Endodermal cell (in vitro differentiated cells): ENCODE measurements at regions not wholly inside any gene's neighbourhood (a gene's known extent, or its start where the extent isn't known, plus 50 kb on each side); places are given as distances from the start of the nearest gene placed in this dataset.

Source experiments
- DNase-seq: peaks from one replicate; pipeline ENCODE4 v3.0.0-alpha.2; 2017
- H3K27ac ChIP-seq: 2 replicates; pipeline ENCODE4 v1.5.1; 2013; ENCODE audit warnings: mild to moderate bottlenecking, low read depth, low read length, moderate library complexity
- H3K27me3 ChIP-seq: 2 replicates; pipeline ENCODE4 v1.6.1; 2013; ENCODE audit warnings: mild to moderate bottlenecking, low read length, moderate library complexity; ENCODE audit not compliant: insufficient read depth, control insufficient read depth, poor library complexity, severe bottlenecking
- H3K36me3 ChIP-seq: 2 replicates; pipeline ENCODE4 v1.7.0; 2013; ENCODE audit warnings: mild to moderate bottlenecking, low read length, moderate library complexity; ENCODE audit not compliant: control insufficient read depth, insufficient read depth
- H3K4me1 ChIP-seq: one replicate; pipeline ENCODE4 v1.7.0; 2013; ENCODE audit warnings: low read length; ENCODE audit not compliant: control insufficient read depth, insufficient read depth
- H3K4me3 ChIP-seq: 2 replicates; pipeline ENCODE4 v1.5.1; 2013; ENCODE audit warnings: mild to moderate bottlenecking, low read length, moderate library complexity
- H3K9ac ChIP-seq: 2 replicates; pipeline ENCODE4 v1.6.1; 2013; ENCODE audit warnings: mild to moderate bottlenecking, low read length, moderate library complexity; ENCODE audit not compliant: poor library complexity, severe bottlenecking; ENCODE audit errors: extremely low read depth
- H3K9me3 ChIP-seq: 2 replicates; pipeline ENCODE4 v1.6.1; 2013; ENCODE audit warnings: mild to moderate bottlenecking, low read length, moderate library complexity; ENCODE audit not compliant: control insufficient read depth
- H3K27ac Mint-ChIP-seq: 2 replicates; pipeline ENCODE4 v1.8.0; 2020; ENCODE audit warnings: mixed read lengths
- H3K27me3 Mint-ChIP-seq: 2 replicates; pipeline ENCODE4 v1.8.0; 2021; ENCODE audit warnings: mild to moderate bottlenecking, mixed read lengths; ENCODE audit not compliant: insufficient read depth
- H3K36me3 Mint-ChIP-seq: 2 replicates; pipeline ENCODE4 v1.8.0; 2020; ENCODE audit warnings: low read depth, mixed read lengths
- H3K4me1 Mint-ChIP-seq: 2 replicates; pipeline ENCODE4 v1.8.0; 2020; ENCODE audit warnings: mixed read lengths
- H3K4me3 Mint-ChIP-seq: 2 replicates; pipeline ENCODE4 v1.8.0; 2020; ENCODE audit warnings: mild to moderate bottlenecking, moderate library complexity, mixed read lengths
- H3K9me3 Mint-ChIP-seq: 2 replicates; pipeline ENCODE4 v1.8.0; 2020; ENCODE audit warnings: mild to moderate bottlenecking, mixed read lengths
- WGBS, 2 experiments: methylation state at CpG; one replicate each; pipeline versions ENCODE4 v1.1.5 to v1.1.7; 2013; ENCODE audit warnings: missing lambda C conversion rate in 2 of 2, mixed read lengths in 1 of 2; ENCODE audit not compliant: insufficient coverage in 1 of 2, insufficient read length in 1 of 2; 5-methylcytosine and 5-hydroxymethylcytosine counted together
- TF ChIP-seq, protein P1 (sequence below): fragments of 200-600 bp; sonication (generic); conservative IDR thresholded peaks from 2 replicates; pipeline ENCODE4 v1.5.0; 2021; ENCODE audit warnings: antibody characterized with exemption, mild to moderate bottlenecking

DNA sequence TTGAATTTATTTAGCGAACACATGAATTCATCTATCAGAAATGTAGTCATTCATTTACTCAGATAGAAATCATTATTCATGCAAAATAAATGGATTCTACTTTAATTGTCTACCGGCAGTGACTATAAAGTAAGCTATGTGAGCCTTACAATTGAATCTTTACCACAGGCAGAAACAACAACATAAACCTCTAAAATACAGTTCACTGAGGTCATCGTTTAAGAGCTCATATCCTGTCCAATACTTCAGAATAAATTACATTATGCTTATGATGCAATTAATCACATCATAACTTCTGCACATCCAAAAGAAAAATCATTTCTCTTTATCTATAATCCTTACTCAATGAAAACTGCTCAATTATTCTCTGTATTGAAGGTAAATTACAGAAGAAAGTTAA, 244.7 kb downstream of the HNMT start:
- no peak overlapping the region for H3K9ac ChIP-seq
- H3K4me3 Mint-ChIP-seq = no peak overlapping the region

DNA sequence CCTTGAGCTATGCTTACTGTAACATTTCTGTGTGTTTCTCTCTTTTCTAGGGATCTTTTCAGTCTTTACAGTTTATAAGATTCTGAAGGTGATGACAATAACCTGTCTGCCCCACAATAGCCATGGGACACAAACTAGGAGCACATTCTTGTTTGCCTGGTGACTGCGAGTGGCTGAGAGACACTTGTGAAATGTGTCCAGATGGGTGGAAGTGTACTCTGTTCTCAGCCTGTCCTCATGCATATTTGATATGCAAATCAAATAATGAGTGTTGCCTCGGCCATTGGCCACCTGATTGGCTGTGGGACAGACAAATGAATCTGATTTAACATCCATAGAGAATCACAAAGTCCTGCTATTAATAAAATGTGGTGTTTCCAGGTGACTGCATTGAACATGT, 246.2 kb downstream of the HNMT start:
- TF ChIP-seq, protein P1, sequence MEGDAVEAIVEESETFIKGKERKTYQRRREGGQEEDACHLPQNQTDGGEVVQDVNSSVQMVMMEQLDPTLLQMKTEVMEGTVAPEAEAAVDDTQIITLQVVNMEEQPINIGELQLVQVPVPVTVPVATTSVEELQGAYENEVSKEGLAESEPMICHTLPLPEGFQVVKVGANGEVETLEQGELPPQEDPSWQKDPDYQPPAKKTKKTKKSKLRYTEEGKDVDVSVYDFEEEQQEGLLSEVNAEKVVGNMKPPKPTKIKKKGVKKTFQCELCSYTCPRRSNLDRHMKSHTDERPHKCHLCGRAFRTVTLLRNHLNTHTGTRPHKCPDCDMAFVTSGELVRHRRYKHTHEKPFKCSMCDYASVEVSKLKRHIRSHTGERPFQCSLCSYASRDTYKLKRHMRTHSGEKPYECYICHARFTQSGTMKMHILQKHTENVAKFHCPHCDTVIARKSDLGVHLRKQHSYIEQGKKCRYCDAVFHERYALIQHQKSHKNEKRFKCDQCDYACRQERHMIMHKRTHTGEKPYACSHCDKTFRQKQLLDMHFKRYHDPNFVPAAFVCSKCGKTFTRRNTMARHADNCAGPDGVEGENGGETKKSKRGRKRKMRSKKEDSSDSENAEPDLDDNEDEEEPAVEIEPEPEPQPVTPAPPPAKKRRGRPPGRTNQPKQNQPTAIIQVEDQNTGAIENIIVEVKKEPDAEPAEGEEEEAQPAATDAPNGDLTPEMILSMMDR = no peak
- H3K4me1 Mint-ChIP-seq = no peaks in the 10 kb centered on the region
- no peak for DNase-seq
- H3K27me3 Mint-ChIP-seq = no peaks in the 10 kb centered on the region
- Histone ChIP-seq H3K9ac (no peak overlapping the region), H3K27me3 (no peaks in the 10 kb centered on the region), H3K9me3 (no peaks in the 10 kb centered on the region), H3K27ac (no peak overlapping the region), H3K4me3 (no peak overlapping the region), H3K36me3 (no peaks in the 10 kb centered on the region), H3K4me1 (no peaks in the 10 kb centered on the region)
- H3K27ac Mint-ChIP-seq = no peak overlapping the region
- H3K4me3 Mint-ChIP-seq = no peak overlapping the region
- no peaks in the 10 kb centered on the region for H3K9me3 Mint-ChIP-seq
- H3K36me3 Mint-ChIP-seq = no peaks in the 10 kb centered on the region
- WGBS, 2 experiments = 83% methylated on average over 2 of the region's 2 CpGs; no CpG with 5 or more reads in 1 of the 2 experiments

More for the DNA sequence above, 244.7 kb downstream of the HNMT start:
- H3K9me3 ChIP-seq = no peaks in the 10 kb centered on the region
- WGBS, 2 experiments = 87 to 88% methylated on average over 1 to 3 of the region's 3 CpGs
- no peaks in the 10 kb centered on the region for H3K27me3 ChIP-seq
- H3K27ac ChIP-seq = no peak overlapping the region
- DNase-seq = no peak
- H3K4me1 ChIP-seq = no peaks in the 10 kb centered on the region
- Mint-ChIP-seq H3K9me3 (peaks cover under 1% of the 10 kb centered on the region), H3K27ac (no peak overlapping the region), H3K36me3 (no peaks in the 10 kb centered on the region), H3K27me3 (no peaks in the 10 kb centered on the region), H3K4me1 (no peaks in the 10 kb centered on the region)
- TF ChIP-seq, protein P1 = no peak
- H3K4me3 ChIP-seq = no peak overlapping the region
- H3K36me3 ChIP-seq = no peaks in the 10 kb centered on the region

DNA sequence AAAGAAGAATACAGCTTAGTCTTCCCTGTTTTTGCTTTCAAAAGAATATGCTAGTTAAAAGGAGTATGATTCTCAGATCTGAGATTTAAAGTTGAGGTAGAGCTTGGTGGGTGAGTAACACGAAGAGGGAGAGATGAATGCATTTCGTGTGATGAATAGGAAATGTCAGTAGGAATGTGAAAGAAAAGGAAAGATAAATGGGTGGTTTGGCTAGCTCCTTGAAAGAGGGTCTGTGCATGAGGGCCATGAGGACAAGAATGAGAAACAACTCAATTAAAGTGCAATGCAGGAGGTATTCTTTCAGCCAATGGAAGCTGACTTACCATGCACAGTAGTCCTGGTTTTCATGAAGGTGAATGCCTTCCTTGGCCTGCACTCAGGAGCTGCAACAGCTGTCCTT, 248.2 kb downstream of the HNMT start:
- no peaks in the 10 kb centered on the region for H3K36me3 ChIP-seq
- no peaks in the 10 kb centered on the region for H3K4me1 Mint-ChIP-seq
- H3K4me1 ChIP-seq = no peaks in the 10 kb centered on the region
- H3K4me3 Mint-ChIP-seq = no peak overlapping the region
- no peak overlapping the region for H3K27ac Mint-ChIP-seq
- no peak for DNase-seq
- H3K9me3 ChIP-seq = no peaks in the 10 kb centered on the region
- no peaks in the 10 kb centered on the region for H3K27me3 ChIP-seq
- TF ChIP-seq, protein P1 = no peak
- H3K27ac ChIP-seq = no peak overlapping the region
- H3K9me3 Mint-ChIP-seq = no peaks in the 10 kb centered on the region
- H3K4me3 ChIP-seq = no peak overlapping the region
- 83% methylated on average over 2 of the region's 2 CpGs for WGBS, 2 experiments
- H3K27me3 Mint-ChIP-seq = no peaks in the 10 kb centered on the region
- H3K9ac ChIP-seq = no peak overlapping the region
- no peaks in the 10 kb centered on the region for H3K36me3 Mint-ChIP-seq
